ENCODE measurements at regions not wholly inside any gene's neighbourhood (a gene's known extent, or its start where the extent isn't known, plus 50 kb on each side); places are given as distances from the start of the nearest gene placed in this dataset.

DNA sequence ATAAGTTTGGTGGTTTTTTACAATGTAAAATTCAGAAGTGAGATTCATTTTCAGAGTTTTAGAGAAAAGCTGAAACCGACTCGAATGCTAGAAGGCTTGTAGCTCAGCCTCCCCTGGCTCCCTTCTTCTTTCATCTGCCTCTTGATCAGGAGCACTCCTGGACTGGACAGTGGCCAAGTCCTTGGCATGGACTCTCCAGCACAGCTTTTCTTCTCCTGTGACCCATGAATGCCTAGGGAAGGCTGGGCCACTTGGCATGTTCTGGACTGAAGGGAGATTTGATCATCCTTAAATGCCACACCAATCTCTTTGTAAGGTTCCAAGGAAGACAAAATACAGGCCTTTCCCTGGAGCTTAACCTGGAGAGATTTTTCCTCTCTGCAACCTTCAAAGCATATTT lies 384.0 kb upstream of the SASH1 start:
- TF ChIP-seq, protein P1, sequence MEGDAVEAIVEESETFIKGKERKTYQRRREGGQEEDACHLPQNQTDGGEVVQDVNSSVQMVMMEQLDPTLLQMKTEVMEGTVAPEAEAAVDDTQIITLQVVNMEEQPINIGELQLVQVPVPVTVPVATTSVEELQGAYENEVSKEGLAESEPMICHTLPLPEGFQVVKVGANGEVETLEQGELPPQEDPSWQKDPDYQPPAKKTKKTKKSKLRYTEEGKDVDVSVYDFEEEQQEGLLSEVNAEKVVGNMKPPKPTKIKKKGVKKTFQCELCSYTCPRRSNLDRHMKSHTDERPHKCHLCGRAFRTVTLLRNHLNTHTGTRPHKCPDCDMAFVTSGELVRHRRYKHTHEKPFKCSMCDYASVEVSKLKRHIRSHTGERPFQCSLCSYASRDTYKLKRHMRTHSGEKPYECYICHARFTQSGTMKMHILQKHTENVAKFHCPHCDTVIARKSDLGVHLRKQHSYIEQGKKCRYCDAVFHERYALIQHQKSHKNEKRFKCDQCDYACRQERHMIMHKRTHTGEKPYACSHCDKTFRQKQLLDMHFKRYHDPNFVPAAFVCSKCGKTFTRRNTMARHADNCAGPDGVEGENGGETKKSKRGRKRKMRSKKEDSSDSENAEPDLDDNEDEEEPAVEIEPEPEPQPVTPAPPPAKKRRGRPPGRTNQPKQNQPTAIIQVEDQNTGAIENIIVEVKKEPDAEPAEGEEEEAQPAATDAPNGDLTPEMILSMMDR (IDR thresholded peaks at IDR 0.05), result no peak
- TF ChIP-seq EMX1 (CRISPR knock-in tag; IDR thresholded peaks at IDR 0.05), result no peak
- TF ChIP-seq, protein P2, sequence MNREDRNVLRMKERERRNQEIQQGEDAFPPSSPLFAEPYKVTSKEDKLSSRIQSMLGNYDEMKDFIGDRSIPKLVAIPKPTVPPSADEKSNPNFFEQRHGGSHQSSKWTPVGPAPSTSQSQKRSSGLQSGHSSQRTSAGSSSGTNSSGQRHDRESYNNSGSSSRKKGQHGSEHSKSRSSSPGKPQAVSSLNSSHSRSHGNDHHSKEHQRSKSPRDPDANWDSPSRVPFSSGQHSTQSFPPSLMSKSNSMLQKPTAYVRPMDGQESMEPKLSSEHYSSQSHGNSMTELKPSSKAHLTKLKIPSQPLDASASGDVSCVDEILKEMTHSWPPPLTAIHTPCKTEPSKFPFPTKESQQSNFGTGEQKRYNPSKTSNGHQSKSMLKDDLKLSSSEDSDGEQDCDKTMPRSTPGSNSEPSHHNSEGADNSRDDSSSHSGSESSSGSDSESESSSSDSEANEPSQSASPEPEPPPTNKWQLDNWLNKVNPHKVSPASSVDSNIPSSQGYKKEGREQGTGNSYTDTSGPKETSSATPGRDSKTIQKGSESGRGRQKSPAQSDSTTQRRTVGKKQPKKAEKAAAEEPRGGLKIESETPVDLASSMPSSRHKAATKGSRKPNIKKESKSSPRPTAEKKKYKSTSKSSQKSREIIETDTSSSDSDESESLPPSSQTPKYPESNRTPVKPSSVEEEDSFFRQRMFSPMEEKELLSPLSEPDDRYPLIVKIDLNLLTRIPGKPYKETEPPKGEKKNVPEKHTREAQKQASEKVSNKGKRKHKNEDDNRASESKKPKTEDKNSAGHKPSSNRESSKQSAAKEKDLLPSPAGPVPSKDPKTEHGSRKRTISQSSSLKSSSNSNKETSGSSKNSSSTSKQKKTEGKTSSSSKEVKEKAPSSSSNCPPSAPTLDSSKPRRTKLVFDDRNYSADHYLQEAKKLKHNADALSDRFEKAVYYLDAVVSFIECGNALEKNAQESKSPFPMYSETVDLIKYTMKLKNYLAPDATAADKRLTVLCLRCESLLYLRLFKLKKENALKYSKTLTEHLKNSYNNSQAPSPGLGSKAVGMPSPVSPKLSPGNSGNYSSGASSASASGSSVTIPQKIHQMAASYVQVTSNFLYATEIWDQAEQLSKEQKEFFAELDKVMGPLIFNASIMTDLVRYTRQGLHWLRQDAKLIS (CRISPR knock-in tag; IDR thresholded peaks at IDR 0.05; ENCODE audit: borderline replicate concordance), result no peak
- no peak for TF ChIP-seq MYBL2 (CRISPR knock-in tag; IDR thresholded peaks at IDR 0.05)
- no peak for TF ChIP-seq USF1 (CRISPR knock-in tag; IDR thresholded peaks at IDR 0.05)
- TF ChIP-seq, protein P3, sequence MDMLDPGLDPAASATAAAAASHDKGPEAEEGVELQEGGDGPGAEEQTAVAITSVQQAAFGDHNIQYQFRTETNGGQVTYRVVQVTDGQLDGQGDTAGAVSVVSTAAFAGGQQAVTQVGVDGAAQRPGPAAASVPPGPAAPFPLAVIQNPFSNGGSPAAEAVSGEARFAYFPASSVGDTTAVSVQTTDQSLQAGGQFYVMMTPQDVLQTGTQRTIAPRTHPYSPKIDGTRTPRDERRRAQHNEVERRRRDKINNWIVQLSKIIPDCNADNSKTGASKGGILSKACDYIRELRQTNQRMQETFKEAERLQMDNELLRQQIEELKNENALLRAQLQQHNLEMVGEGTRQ (CRISPR knock-in tag; IDR thresholded peaks at IDR 0.05), result no peak
